NCI-H2029 (cell line): ENCODE measurements at regions not wholly inside any gene's neighbourhood (a gene's known extent, or its start where the extent isn't known, plus 50 kb on each side); places are given as distances from the start of the nearest gene placed in this dataset.
"Not testable (repeated sequence)": the region's sequence is repeated elsewhere in the genome, so short reads cannot be mapped to it uniquely, and the experiment has no call there.

Experiments
- DNase-seq: peaks from one replicate; lab custom pipeline; 2025; lab: John Stamatoyannopoulos, UW

GRCh38 chr12:41663598-41664265, 475.6 kb downstream of the PDZRN4 start:
- DNase-seq, result no peak

- DNase-seq, result no peak
Measured at GRCh38 chr12:41661141-41661765, 473.1 kb downstream of the PDZRN4 start.

- DNase-seq, result no peak
Measured at GRCh38 chr12:41656454-41656853, 468.3 kb downstream of the PDZRN4 start.

- DNase-seq, result no peak
Measured at GRCh38 chr12:41653386-41654326, 465.5 kb downstream of the PDZRN4 start.

- DNase-seq, result peak; percentile 76
Measured at GRCh38 chr12:41652981-41653380, 464.9 kb downstream of the PDZRN4 start.

GRCh38 chr12:41645624-41646023, 457.5 kb downstream of the PDZRN4 start:
- no peak for DNase-seq

- not testable (repeated sequence) for DNase-seq
Measured at GRCh38 chr12:41642808-41643207, 454.7 kb downstream of the PDZRN4 start.

DNA sequence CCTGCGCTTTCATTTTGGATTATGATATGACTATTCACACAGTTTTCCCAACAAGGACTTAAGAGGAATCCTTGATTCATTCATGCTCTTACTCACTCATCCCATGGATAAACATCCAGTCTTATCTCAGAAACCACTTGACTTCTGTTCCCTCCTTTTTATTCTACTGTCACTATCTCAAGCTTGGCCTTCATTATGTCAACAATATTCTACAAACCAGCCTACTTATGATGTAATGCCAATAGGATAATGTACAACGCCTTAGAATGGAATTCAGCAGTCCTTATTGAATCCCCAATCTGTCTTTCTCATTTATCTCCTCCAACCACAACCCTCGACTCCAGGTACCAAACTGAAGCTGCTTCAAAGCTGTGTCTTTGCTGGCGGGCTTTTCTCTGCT, 448.5 kb downstream of the PDZRN4 start:
- peak; percentile 73 for DNase-seq

- DNase-seq, result no peak
Measured at GRCh38 chr12:41635626-41636364, 447.7 kb downstream of the PDZRN4 start.

DNA sequence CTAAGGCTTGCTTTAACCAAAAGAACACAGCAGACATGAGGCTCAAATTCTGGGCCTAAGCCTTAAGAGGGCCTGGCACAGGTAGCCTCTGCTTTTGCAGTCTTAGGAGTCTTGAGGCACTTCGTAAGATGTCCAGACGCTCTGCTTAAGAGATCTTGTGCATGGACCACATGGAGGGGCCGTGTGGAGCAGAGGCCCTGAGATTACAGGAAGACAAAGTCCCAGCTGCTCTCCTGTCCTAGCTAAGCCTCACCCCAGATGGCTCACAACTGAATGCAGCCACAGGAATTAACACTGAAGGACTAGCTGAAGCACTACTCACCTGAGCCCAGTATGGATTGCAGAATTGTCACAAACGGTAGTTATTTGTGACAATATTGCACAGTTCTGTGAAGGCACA, 446.0 kb downstream of the PDZRN4 start:
- DNase-seq, result no peak

DNA sequence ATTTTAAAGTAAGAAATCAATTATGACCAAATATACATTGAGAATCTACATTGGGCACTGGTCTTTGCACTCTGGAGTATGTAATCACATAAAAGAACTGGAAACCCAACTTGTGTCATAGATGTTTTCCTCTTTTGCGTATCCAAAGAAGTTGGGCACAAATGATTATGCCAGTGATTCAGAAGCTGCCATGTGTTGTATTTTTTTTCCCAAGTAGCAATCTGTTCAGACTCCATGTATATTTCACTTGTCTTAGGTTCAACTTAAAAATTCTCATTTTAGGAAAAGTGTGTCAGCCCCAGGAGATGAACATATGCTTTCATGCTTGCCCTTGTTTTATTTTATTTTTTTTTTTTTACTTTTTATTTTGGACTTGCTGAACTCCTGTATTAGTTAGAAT, 441.5 kb downstream of the PDZRN4 start:
- no peak for DNase-seq

DNA sequence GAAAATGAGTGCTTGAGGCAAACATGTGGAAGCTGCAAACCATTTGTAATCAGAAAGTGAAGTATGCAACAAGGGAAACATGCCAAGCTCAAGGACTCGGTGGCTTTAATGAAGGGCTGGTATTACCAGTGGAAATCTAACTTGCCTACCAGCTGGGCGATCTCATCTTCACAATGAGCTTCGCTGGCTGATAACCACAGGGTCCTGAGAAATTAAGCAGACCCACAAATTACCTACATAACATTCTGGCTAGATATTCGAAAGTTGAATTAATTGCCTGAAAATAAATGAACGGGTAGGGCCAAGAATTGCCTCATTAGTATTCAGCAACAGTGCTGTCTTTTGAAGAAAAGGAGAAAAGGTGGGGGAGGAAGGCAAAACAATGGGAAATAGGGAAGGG, 439.4 kb downstream of the PDZRN4 start:
- peak; percentile 78 for DNase-seq

- DNase-seq, result no peak
Measured at GRCh38 chr12:41624571-41624970, 436.5 kb downstream of the PDZRN4 start.
